8988T (cell line): ENCODE measurements at regions not wholly inside any gene's neighbourhood (a gene's known extent, or its start where the extent isn't known, plus 50 kb on each side); places are given as distances from the start of the nearest gene placed in this dataset.

Experiments used
- DNase-seq: peaks from one replicate; pipeline ENCODE4 v3.0.0; 2011

- no peak for DNase-seq
Observed at GRCh38 chr4:184575306-184575705, 73.9 kb downstream of the CASP3 start.

- DNase-seq = no peak
Observed at GRCh38 chr4:184574861-184575260, 74.4 kb downstream of the CASP3 start.

- DNase-seq = no peak
Observed at GRCh38 chr4:184573701-184574100, 75.5 kb downstream of the CASP3 start.

- no peak for DNase-seq
Observed at GRCh38 chr4:184568770-184569169, 80.5 kb downstream of the CASP3 start.

GRCh38 chr4:184563621-184564020 is 85.6 kb downstream of the CASP3 start:
- no peak for DNase-seq

GRCh38 chr4:184558996-184559395 is 84.6 kb upstream of the IRF2 start:
- no peak for DNase-seq

- DNase-seq = no peak
Observed at GRCh38 chr4:184553891-184554290, 79.5 kb upstream of the IRF2 start.

GRCh38 chr4:184550476-184550875 is 76.1 kb upstream of the IRF2 start:
- DNase-seq = no peak

- no peak for DNase-seq
Observed at GRCh38 chr4:184548648-184549341, 74.4 kb upstream of the IRF2 start.

- no peak for DNase-seq
Observed at GRCh38 chr4:184548316-184548647, 73.9 kb upstream of the IRF2 start.

GRCh38 chr4:184544788-184545409 is 70.5 kb upstream of the IRF2 start:
- no peak for DNase-seq

- no peak for DNase-seq
Observed at GRCh38 chr4:184541907-184542306, 67.6 kb upstream of the IRF2 start.

- DNase-seq = no peak
Observed at GRCh38 chr4:184540307-184540706, 66.0 kb upstream of the IRF2 start.

- peak; percentile 29 for DNase-seq
Observed at GRCh38 chr4:184538023-184538599, 63.8 kb upstream of the IRF2 start.

GRCh38 chr4:184537269-184538022 is 63.1 kb upstream of the IRF2 start:
- DNase-seq = peak; percentile 65

- no peak for DNase-seq
Observed at GRCh38 chr4:184536881-184537248, 62.5 kb upstream of the IRF2 start.

GRCh38 chr4:184536065-184536880 is 61.9 kb upstream of the IRF2 start:
- no peak for DNase-seq

GRCh38 chr4:184534511-184535391 is 60.4 kb upstream of the IRF2 start:
- DNase-seq = no peak

GRCh38 chr4:184533908-184534307 is 59.6 kb upstream of the IRF2 start:
- no peak for DNase-seq

GRCh38 chr4:184531008-184531407 is 56.7 kb upstream of the IRF2 start:
- DNase-seq = no peak

GRCh38 chr4:184529283-184529682 is 54.9 kb upstream of the IRF2 start:
- DNase-seq = no peak

GRCh38 chr4:184528713-184529112 is 54.4 kb upstream of the IRF2 start:
- DNase-seq = no peak
